WTC11 (cell line): ENCODE measurements at regions not wholly inside any gene's neighbourhood (a gene's known extent, or its start where the extent isn't known, plus 50 kb on each side); places are given as distances from the start of the nearest gene placed in this dataset.
A peak's percentile ranks its signal among the peaks of the same experiment; 100 is the strongest.

Source experiments
- ATAC-seq: fragments of 200-7000 bp; cut with Tn5 transposase; 2 replicates; pipeline ENCODE4 v1.10.0; 2021; ENCODE audit warnings: mild to moderate bottlenecking, moderate library complexity
- CTCF ChIA-PET: fragments of 300-600 bp; sonication (Branson Sonifier 250); formaldehyde crosslinking; loops from one replicate; lab custom pipeline; 2021; ENCODE audit warnings: antibody characterized with exemption; lab: Charles Lee
- POLR2A ChIA-PET: fragments of 350-600 bp; sonication (Branson Sonifier 250); formaldehyde crosslinking; loops from one replicate; lab custom pipeline; 2021; ENCODE audit warnings: antibody characterized with exemption; lab: Charles Lee
- DNase-seq: peaks from one replicate; pipeline ENCODE4 v3.0.0; 2021; ENCODE audit warnings: low spot score
- H3K27ac Mint-ChIP-seq: 2 replicates; pipeline ENCODE4 v1.8.0; 2021; ENCODE audit warnings: mixed read lengths
- H3K27me3 Mint-ChIP-seq: 2 replicates; pipeline ENCODE4 v1.8.0; 2021; ENCODE audit warnings: low read depth, mild to moderate bottlenecking, moderate library complexity, mixed read lengths
- H3K36me3 Mint-ChIP-seq: 2 replicates; pipeline ENCODE4 v1.8.0; 2021; ENCODE audit warnings: mixed read lengths
- H3K4me1 Mint-ChIP-seq: 2 replicates; pipeline ENCODE4 v1.8.0; 2022; ENCODE audit warnings: mixed read lengths
- H3K4me3 Mint-ChIP-seq: 2 replicates; pipeline ENCODE4 v1.8.0; 2021; ENCODE audit warnings: mild to moderate bottlenecking, moderate library complexity, mixed read lengths
- H3K9me3 Mint-ChIP-seq: 2 replicates; pipeline ENCODE4 v1.8.0; 2021; ENCODE audit warnings: mixed read lengths
- ATF2 ChIP-seq: sonication (generic); formaldehyde crosslinking; IDR thresholded peaks from 2 replicates; pipeline ENCODE4 v1.8.1; 2022; ENCODE audit warnings: low read depth, missing genetic modification reagents, borderline replicate concordance
- ATF6 ChIP-seq: sonication (generic); formaldehyde crosslinking; IDR thresholded peaks from 2 replicates; pipeline ENCODE4 v1.8.1; 2023; ENCODE audit warnings: mild to moderate bottlenecking, missing genetic modification reagents
- CBFB ChIP-seq: sonication (generic); formaldehyde crosslinking; IDR thresholded peaks from 2 replicates; pipeline ENCODE4 v1.8.1; 2022; ENCODE audit warnings: mild to moderate bottlenecking, low read depth, missing genetic modification reagents
- CDX4 ChIP-seq: fragments of 250-450 bp; sonication (Bioruptor Pico); IDR thresholded peaks from 2 replicates; pipeline ENCODE4 v1.9.0; 2021; ENCODE audit warnings: moderate library complexity, mild to moderate bottlenecking, inconsistent platforms, borderline replicate concordance
- CREB1 ChIP-seq: sonication (generic); formaldehyde crosslinking; IDR thresholded peaks from 2 replicates; pipeline ENCODE4 v1.8.0; 2023; ENCODE audit warnings: mild to moderate bottlenecking, missing genetic modification reagents
- CREM ChIP-seq: sonication (generic); formaldehyde crosslinking; IDR thresholded peaks from 2 replicates; pipeline ENCODE4 v1.8.1; 2022; ENCODE audit warnings: mild to moderate bottlenecking, missing genetic modification reagents, moderate library complexity
- CTCF ChIP-seq: fragments of 200-600 bp; IDR thresholded peaks from 2 replicates; pipeline ENCODE4 v1.8.0; 2022; ENCODE audit warnings: antibody characterized with exemption
- EMX1 ChIP-seq: fragments of 250-450 bp; sonication (Bioruptor Pico); IDR thresholded peaks from 2 replicates; pipeline ENCODE4 v1.8.0; 2021; ENCODE audit warnings: mild to moderate bottlenecking
- FOXK1 ChIP-seq: sonication (generic); formaldehyde crosslinking; IDR thresholded peaks from 2 replicates; pipeline ENCODE4 v1.8.0; 2022; ENCODE audit warnings: mild to moderate bottlenecking, moderate library complexity, missing genetic modification reagents
- FOXP1 ChIP-seq: sonication (generic); formaldehyde crosslinking; IDR thresholded peaks from 2 replicates; pipeline ENCODE4 v1.8.0; 2022; ENCODE audit warnings: missing genetic modification reagents, mild to moderate bottlenecking, moderate library complexity, borderline replicate concordance
- FOXP4 ChIP-seq: sonication (generic); formaldehyde crosslinking; IDR thresholded peaks from 2 replicates; pipeline ENCODE4 v1.8.0; 2022; ENCODE audit warnings: mild to moderate bottlenecking, missing genetic modification reagents
- IRF2 ChIP-seq: sonication (generic); formaldehyde crosslinking; IDR thresholded peaks from 2 replicates; pipeline ENCODE4 v1.8.0; 2022; ENCODE audit warnings: low read depth, missing genetic modification reagents, borderline replicate concordance
- JUN ChIP-seq: sonication (generic); formaldehyde crosslinking; IDR thresholded peaks from 2 replicates; pipeline ENCODE4 v1.8.0; 2023; ENCODE audit warnings: mild to moderate bottlenecking, missing genetic modification reagents
- KAT7 ChIP-seq: sonication (generic); formaldehyde crosslinking; IDR thresholded peaks from 2 replicates; pipeline ENCODE4 v1.8.1; 2023; ENCODE audit warnings: missing genetic modification reagents, mild to moderate bottlenecking, borderline replicate concordance
- MYBL2 ChIP-seq: sonication (generic); formaldehyde crosslinking; IDR thresholded peaks from 2 replicates; pipeline ENCODE4 v1.8.1; 2023; ENCODE audit warnings: mild to moderate bottlenecking, moderate library complexity, missing genetic modification reagents
- NFE2L1 ChIP-seq: sonication (generic); formaldehyde crosslinking; IDR thresholded peaks from 2 replicates; pipeline ENCODE4 v1.8.1; 2023; ENCODE audit warnings: missing genetic modification reagents
- NFYB ChIP-seq: sonication (generic); formaldehyde crosslinking; conservative IDR thresholded peaks from 2 replicates; pipeline ENCODE4 v1.8.0; 2022; ENCODE audit warnings: low read depth, missing genetic modification reagents
- NR3C1 ChIP-seq: sonication (generic); formaldehyde crosslinking; conservative IDR thresholded peaks from 2 replicates; pipeline ENCODE4 v1.8.1; 2023; ENCODE audit warnings: low read depth, mild to moderate bottlenecking, missing genetic modification reagents
- PRRX2 ChIP-seq: fragments of 250-450 bp; sonication (Bioruptor Pico); IDR thresholded peaks from 2 replicates; pipeline ENCODE4 v1.8.0; 2021; ENCODE audit warnings: mild to moderate bottlenecking
- RELA ChIP-seq: sonication (generic); formaldehyde crosslinking; IDR thresholded peaks from 2 replicates; pipeline ENCODE4 v1.8.1; 2022; ENCODE audit warnings: missing genetic modification reagents, mild to moderate bottlenecking, borderline replicate concordance
- SMAD4 ChIP-seq: sonication (generic); formaldehyde crosslinking; IDR thresholded peaks from 2 replicates; pipeline ENCODE4 v1.8.0; 2022; ENCODE audit warnings: mild to moderate bottlenecking, missing genetic modification reagents
- ZBTB21 ChIP-seq: sonication (generic); formaldehyde crosslinking; IDR thresholded peaks from 2 replicates; pipeline ENCODE4 v1.8.1; 2023; ENCODE audit warnings: mild to moderate bottlenecking, missing genetic modification reagents, borderline replicate concordance
- ZMAT4 ChIP-seq: fragments of 250-450 bp; sonication (Bioruptor Pico); IDR thresholded peaks from 2 replicates; pipeline ENCODE4 v1.9.0; 2021; ENCODE audit warnings: mild to moderate bottlenecking
- ZNF263 ChIP-seq: sonication (generic); formaldehyde crosslinking; IDR thresholded peaks from 2 replicates; pipeline ENCODE4 v1.8.1; 2022; ENCODE audit warnings: low read depth, mild to moderate bottlenecking, moderate library complexity, missing genetic modification reagents
- ZNF281 ChIP-seq: sonication (generic); formaldehyde crosslinking; IDR thresholded peaks from 2 replicates; pipeline ENCODE4 v1.8.0; 2023; ENCODE audit warnings: mild to moderate bottlenecking, missing genetic modification reagents

GRCh38 chr11:109000531-109000930 is 335.7 kb downstream of the DDX10 start:
- CTCF ChIA-PET, result no interaction called here
- H3K27ac Mint-ChIP-seq, result no peak overlapping the region
- no peaks in the 10 kb centered on the region for H3K36me3 Mint-ChIP-seq
- POLR2A ChIA-PET, result no interaction called here
- no peaks in the 10 kb centered on the region for H3K27me3 Mint-ChIP-seq
- no peaks in the 10 kb centered on the region for H3K9me3 Mint-ChIP-seq
- TF ChIP-seq JUN (no peak), CBFB (CRISPR knock-in tag) (no peak), IRF2 (CRISPR knock-in tag) (no peak), CDX4 (CRISPR knock-in tag) (no peak), EMX1 (CRISPR knock-in tag) (no peak), PRRX2 (CRISPR knock-in tag) (no peak), FOXP4 (no peak), FOXK1 (CRISPR knock-in tag) (no peak), ZNF263 (no peak), CREB1 (CRISPR knock-in tag) (no peak), ATF6 (CRISPR knock-in tag) (no peak), CREM (CRISPR knock-in tag) (no peak), FOXP1 (no peak), ATF2 (CRISPR knock-in tag) (no peak), CTCF (no peak), ZBTB21 (CRISPR knock-in tag) (no peak), SMAD4 (no peak), RELA (CRISPR knock-in tag) (no peak)
- no peak for DNase-seq
- H3K4me1 Mint-ChIP-seq, result no peaks in the 10 kb centered on the region
- no peak overlapping the region for H3K4me3 Mint-ChIP-seq
- ATAC-seq, result peak; percentile 32; the same call in 1 of the 2 replicates

- no peaks in the 10 kb centered on the region for H3K4me1 Mint-ChIP-seq
- POLR2A ChIA-PET, result no interaction called here
- no peaks in the 10 kb centered on the region for H3K36me3 Mint-ChIP-seq
- CTCF ChIA-PET, result no interaction called here
- H3K9me3 Mint-ChIP-seq, result no peaks in the 10 kb centered on the region
- DNase-seq (no peak), ATAC-seq (peak; percentile 34)
- H3K27me3 Mint-ChIP-seq, result no peaks in the 10 kb centered on the region
- no peak overlapping the region for H3K4me3 Mint-ChIP-seq
- H3K27ac Mint-ChIP-seq, result no peak overlapping the region
- TF ChIP-seq MYBL2, result no peak
- TF ChIP-seq ZNF281 (CRISPR knock-in tag), result no peak
- no peak for TF ChIP-seq KAT7
- TF ChIP-seq PRRX2 (CRISPR knock-in tag), result no peak
- no peak for TF ChIP-seq NR3C1
- no peak for TF ChIP-seq NFE2L1 (CRISPR knock-in tag)
- TF ChIP-seq NFYB (CRISPR knock-in tag), result no peak
- TF ChIP-seq ZMAT4 (CRISPR knock-in tag), result no peak
- TF ChIP-seq CREB1 (CRISPR knock-in tag), result no peak
These were observed 336.7 kb downstream of the DDX10 start for GRCh38 chr11:109001585-109001984.
